Urothelium cell line (cell line): ENCODE measurements at regions not wholly inside any gene's neighbourhood (a gene's known extent, or its start where the extent isn't known, plus 50 kb on each side); places are given as distances from the start of the nearest gene placed in this dataset.

ENCODE experiments used
- DNase-seq: peaks from one replicate; pipeline ENCODE4 v3.0.0; 2011; ENCODE audit warnings: low spot score, mixed read lengths
- FAIRE-seq: peaks from 2 replicates; lab custom pipeline; 2011; peaks lifted over from hg19 to GRCh38; lab: Jason Lieb, UNC

DNA sequence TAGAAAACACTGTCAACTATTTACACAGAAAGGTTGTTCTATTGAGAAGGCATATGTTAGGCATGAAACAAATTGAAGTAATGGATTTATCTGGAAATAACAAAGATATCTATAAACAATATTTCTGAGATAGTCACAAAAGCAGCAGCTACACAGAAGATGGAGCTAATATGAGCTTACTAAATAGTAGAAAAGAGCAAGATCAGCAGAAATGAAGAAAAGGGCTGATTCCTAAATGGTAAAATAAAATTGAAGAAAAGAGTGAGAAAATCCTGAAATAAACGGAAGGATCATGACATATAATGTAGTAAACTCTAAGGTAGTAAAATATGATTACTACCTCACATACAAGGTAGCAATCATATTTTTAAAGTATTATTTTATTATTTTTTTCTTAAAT lies 1263.9 kb downstream of the FSCB start:
- no peak for FAIRE-seq
- DNase-seq: no peak

DNA sequence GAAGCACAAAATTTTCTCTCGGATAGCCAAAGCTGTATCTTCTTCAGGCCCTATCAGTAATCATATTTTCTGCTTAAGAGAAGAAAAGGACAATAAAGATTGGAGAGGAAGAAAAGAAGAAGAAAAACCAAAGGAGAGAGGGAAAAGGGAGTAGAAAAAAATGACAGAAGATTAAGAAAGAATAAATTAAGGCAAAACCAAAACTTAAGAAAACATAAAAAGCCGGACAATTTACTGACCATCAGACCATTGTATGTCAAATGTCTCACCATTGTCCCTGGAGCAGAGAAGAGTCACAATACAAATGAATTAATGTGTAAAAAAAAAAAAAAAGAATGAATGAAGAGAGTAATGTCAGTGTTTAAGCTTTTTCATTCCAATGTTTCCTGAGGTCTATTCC lies 1274.8 kb downstream of the FSCB start:
- DNase-seq (no peak), FAIRE-seq (no peak)

DNA sequence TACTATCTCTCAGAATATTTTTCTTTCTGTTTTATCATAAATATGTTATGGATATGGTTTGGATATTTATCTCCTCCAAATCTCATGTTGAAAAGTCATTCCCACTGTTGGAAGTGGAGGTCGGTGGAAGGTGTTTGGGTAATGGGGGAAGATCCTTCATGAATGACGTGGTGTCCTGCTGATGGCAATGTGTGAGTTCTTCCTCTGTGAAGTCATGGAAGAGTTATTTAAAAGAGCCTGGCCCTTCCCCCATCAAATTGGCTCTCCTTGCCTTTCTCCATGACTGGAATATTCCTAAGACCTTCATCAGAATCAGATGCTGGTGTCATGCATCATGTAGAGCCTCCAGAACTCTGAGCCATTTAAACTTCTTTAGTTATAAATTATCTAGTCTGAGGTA lies 1291.6 kb downstream of the FSCB start:
- no peak for FAIRE-seq
- no peak for DNase-seq

DNA sequence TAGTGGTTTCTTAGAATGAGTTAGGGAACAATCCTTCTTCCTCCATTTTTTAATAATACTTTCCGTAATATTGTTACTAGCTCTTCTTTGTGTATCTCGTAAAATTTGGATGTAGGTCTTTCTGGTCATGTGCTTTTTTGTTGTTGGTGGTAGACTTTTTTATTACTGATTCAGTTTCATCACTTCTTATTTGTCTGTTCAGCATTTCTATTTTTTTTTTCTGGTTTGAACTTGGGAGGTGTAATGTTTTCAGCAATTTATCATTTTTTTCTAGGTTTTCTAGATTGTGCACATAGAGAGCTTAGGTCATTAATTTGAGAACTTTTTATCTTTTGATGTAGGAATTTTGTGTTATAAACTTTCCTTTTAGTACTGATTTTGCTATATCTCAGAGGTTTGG lies 1299.9 kb downstream of the FSCB start:
- no peak for DNase-seq
- no peak for FAIRE-seq

DNA sequence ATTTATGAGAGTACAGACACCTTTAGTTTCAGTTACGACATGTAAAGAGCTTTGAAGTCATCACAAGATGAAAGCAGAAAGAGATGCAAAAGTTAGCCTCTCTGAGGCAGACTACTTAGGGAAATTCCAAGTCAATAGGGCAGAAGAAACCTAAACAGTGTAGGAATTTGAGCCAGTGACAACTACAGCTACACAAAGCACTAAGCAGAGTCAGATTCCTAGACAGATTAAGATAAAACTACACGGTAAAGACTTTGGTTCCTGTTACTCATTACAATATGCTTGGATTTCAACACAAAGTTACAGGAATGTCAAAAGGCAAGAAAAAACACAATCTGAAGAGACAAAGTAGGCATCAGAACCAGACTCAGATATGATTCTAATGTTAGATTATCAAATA lies 1302.3 kb downstream of the FSCB start:
- DNase-seq: no peak
- no peak for FAIRE-seq

DNA sequence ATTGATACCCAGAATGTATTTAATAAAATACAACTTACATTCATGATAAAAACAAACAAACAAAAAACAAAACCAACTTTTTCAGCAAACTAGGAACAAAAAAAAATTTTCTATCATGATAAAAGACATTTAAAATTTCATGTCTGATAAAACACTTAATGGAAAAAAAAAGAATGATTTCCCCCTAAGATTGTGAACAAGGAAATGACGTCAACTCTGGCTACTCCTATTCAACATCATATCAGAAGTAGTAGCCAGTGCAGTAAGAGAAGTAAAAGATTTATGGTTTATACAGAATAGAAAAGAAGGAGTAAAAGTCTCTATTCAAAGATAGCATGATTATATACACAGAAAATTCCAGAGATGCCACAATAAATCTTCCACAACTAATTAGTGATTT lies 1306.6 kb downstream of the FSCB start:
- DNase-seq (no peak), FAIRE-seq (no peak)

DNA sequence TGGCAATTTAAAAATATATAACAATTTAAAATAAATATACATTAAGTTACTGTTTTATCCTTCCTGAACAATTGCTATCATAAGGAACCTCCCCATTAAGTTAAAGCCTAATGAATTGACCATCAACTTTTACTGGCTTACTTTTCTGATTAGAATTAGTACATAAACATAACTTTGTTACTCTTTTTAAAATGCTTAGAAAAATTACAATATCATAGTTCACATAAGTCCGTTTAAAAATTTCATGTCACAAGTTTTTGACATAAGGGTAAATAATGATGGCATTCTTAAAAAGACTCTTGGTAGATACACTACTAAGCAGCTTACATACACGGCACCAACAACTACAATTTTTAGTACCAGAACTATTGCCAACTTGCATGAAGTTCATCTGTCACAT lies 1308.6 kb downstream of the FSCB start:
- FAIRE-seq (no peak), DNase-seq (no peak)

DNA sequence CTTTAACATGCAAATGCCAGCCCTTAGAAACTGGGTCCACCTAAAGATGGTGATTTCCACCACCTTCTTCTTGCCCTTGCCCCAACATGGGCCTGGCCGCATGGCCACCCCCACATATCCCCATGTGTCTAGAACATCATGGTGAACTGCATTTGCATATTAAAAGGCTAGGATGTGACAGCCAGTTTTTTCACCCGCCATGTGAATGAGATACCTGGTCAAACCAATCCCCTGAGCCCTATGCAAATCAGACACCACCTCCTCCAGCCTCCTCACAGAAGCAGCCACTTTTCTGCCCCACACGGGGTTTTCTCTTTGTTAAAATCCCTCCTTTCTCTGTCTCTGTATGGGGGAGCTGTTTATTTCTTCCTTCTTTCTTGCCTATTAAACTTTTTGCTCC lies 1322.5 kb downstream of the FSCB start:
- FAIRE-seq (no peak), DNase-seq (no peak)

DNA sequence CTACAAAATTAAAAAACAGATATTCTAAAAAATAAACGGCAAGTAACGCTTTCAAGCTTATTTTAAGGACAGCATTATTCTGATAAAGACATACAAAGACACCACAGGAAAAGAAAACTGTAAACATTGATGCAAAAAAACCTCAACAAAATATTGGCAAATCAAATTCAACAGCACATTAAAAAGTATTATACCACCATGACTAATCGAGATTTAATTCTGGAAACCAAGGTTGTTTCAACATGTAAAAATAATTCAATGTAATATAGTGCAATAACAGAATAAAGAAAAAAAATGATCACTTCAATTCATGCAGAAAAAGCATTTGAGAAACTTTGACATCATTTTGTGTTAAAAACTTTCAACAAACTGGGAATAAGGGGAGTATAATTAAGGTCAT lies 1323.2 kb downstream of the FSCB start:
- no peak for DNase-seq
- no peak for FAIRE-seq

DNA sequence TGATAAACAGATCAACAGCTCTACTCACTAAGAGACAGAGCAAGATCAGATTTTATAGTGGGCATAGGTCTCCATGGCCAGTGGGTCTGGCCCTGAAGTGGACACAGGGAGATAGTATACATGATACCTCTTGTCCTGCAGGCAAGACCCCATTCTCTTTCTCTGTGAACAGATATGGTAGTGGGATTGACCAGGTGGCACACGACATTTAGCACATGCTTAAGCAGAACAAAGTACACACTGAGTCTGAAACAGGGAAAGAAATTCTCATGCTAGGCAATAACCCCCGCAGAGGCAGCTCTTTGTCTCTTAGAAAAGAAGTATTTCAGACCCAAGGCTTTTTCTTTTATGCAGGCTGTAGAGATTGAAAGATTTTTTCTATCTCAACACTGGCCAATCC lies 1331.2 kb downstream of the FSCB start:
- DNase-seq (no peak), FAIRE-seq (no peak)

DNA sequence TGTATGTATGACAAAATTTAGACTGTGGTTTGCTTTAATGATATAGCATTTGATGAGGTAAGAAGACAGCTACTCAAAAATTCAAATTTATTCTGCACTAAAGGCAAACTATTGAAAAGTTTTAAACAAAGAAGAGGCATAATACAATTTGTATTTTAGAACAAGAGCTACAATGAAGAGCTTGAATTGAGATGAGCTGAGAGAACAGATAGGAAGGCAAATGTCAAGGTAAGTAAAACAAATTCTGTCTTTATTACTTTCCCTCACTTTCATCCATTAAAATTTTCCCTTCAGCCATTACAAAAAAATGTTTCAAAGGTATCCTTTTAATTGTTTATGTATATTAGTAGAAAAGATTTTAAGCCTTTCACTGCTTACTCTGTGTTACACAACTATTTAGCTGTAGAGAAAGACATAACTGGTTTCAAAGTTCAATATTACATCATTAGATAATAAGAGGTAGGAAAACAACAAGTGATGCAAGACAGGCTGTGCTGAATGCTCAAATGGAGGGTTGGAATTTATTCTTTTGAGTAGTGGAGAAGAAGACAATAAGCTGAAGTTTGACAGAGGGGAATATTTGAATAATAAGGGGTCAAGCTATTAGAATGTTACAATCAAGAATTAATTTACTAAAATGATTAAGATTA lies 1334.1 kb downstream of the FSCB start:
- DNase-seq (no peak), FAIRE-seq (no peak)

DNA sequence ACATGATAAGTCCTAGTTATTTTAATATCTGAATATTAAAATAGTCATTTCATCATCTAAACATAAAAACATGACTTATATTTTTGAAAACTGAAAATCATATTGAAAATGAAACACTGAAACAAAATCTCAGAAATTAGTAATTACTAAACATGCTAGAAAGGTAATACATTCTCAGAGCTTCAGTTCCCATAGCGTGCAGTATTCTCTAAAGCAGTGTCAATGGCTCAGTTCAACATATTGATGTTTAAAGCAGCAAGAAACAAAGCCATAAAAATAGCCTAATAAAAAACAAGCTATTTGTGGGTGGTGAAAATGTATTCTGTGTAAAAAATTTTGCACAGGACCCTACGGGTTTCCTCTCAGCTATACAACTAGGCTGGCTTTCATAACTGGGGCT lies 1337.4 kb downstream of the FSCB start:
- no peak for FAIRE-seq
- DNase-seq: no peak

DNA sequence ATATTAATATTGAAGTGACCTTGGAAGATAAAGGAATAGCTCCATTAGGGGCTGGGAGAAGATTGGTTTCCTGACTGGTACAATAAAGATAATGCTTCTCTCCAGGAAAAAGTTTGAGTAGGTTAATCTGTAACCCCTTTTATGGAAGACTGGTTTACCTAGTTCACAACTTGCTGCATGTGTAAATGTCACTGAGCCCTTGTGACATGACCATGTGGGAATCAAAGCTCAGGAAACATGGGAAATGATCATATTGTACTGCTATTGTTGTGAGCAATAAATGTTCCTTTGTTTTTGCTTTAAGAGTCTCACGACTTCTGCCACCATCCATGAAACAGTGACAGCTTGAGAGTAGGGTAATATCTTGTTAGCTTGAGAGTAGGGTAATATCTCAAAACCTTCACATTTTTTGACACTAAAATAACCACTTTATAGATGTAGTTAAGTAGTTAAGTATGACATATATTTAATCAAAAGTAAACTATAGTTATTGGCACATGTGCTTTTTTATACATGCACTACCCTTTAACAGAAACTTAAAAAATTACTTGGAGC lies 1338.6 kb downstream of the FSCB start:
- FAIRE-seq: no peak
- no peak for DNase-seq

DNA sequence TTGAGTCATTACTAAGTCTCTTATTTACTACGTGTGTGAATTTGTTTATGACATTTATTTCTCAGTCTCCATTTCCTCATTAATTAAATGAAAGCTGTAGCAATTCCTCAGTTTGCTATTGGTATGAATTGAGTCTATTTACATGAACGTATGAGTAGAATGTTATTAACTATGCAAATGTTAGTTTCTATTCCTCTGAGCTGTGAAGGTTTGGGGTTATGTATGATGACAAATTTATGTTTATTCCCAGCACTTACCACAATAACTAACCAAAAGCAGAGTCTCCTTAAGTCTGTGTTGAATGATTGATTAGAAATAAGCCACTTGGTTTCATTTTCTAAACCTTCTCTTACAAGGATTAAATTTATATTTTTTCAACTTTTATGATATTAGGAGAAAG lies 1340.9 kb downstream of the FSCB start:
- DNase-seq (no peak), FAIRE-seq (no peak)

DNA sequence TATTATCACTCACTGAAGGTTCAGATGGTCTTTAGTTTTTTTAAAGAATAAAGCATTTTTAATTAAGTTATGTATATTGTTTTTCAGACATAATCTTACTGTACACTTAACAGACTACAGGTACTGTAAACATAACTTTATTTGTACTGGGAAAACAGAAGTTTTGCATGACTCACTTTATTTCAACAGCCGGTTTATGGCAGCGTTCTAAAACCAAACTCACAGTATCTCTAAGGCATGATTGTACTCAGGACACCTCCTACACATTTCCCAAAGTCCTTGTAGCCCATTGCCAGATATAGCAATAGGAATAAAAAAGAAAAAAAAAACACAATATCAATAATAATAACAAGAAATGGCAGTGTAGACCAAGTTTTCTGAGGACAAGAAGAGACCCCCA lies 1341.4 kb downstream of the FSCB start:
- FAIRE-seq: no peak
- DNase-seq: no peak

DNA sequence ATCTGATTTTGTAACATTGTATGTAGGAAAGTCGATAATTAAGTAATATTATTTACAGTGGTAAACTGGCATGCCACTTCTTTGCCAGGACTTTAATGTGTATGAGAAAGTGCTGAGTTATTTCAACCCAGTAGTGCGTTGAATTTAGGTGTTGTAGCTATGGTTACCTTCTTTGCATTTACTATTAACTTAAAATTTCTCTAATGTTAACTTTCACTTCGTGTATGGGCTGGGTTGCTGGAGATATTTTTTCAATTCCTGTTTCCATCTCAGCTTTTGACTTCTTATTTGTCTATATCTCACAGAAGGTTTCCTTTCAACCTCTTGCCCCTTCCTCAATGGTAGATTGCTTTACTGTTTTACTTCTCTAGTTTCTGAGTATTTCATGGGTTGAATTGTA lies 1345.6 kb downstream of the FSCB start:
- no peak for DNase-seq
- no peak for FAIRE-seq

DNA sequence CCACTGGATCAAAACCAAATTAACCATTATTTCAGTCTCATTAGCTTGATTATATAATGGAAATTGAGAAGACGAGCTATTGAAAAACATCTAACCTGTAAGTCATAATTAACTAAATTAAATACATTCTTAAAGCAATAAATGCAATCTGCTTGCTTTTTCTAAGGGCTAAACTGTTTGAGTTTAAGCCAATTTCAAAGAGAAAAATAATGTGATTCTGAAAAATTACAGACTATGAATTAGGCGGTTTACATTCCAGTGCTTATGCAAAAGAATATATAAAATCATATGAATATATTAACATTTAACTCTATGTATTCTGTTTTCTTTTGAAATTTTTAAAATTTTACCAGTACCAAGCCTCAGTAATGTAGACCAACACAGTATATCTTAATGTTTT lies 1349.4 kb downstream of the FSCB start:
- FAIRE-seq (no peak), DNase-seq (no peak)

DNA sequence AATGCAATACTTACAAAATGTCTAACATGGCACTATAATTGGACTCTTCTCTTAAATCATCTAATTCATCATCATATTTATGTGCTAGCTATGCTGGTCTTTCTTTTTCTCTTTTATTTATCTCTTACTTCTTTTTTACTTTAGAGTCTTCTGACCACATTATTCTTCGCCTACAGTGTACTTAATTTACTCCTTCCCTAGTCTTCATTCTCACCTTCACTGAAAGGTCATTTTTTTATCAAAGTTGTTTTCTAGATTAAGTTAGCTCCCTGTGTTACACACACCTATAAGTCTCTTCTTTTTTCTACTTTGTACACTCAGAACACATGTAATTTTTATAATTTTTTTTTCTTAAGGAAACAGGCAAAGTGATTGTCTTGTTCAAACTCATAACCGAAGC lies 1351.2 kb downstream of the FSCB start:
- FAIRE-seq (no peak), DNase-seq (no peak)

DNA sequence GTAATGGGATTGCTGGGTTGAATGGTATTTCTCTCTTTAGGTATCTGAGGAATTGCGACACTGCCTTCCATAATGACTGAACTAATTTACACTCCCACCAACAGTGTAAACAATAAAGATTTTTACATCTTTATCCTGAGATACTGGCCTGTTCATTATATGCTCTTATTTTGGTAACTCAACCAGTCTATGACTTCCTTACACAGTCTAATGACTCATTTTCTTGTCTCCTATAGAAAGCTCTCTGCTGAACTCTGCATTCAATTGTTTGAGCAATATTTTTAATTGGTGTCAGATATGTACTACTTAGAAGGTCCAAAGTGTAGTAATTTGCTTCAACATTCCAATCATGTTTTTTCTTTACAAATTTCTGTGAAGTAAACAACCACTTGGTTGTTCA lies 1351.8 kb downstream of the FSCB start:
- FAIRE-seq: no peak

DNA sequence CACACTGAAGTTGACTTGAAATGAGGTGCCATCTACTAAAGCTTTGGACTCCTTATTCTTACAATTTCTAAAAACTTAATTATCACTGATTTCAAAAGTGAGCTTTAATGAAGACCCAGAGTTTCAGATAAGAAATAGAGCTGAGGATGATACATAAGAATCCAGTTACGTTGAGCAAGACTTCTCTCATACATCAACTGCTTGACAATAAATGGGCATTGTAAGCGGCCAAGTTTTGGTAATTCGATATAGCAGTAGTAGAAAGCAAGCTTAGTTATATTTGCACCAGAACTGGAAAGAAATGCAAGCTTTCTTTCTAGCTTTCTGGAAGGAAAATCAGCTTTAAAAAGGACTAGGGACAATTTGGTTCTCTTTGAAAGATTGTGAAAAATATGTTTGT lies 1359.6 kb downstream of the FSCB start:
- FAIRE-seq (no peak), DNase-seq (no peak)

More for the DNA sequence above, 1351.8 kb downstream of the FSCB start:
- DNase-seq: no peak

DNA sequence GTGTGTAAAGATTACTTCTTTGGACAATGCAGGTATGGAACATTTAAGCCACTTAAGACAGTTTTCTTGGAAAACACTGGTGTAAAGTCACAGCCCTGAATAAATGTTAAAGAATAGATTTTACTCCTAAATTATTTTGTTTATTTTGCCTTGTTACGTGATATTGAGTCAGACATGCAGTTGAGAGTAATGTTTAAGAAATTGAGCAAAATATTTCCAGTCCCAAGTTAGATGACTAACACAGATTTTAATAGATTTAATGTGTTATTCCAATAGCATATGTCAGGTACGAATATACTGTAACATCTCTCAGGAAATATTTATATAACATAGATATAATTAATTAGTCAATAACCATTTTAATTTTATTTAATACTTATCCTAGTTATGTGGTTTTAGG lies 1361.7 kb downstream of the FSCB start:
- DNase-seq (no peak), FAIRE-seq (no peak)

DNA sequence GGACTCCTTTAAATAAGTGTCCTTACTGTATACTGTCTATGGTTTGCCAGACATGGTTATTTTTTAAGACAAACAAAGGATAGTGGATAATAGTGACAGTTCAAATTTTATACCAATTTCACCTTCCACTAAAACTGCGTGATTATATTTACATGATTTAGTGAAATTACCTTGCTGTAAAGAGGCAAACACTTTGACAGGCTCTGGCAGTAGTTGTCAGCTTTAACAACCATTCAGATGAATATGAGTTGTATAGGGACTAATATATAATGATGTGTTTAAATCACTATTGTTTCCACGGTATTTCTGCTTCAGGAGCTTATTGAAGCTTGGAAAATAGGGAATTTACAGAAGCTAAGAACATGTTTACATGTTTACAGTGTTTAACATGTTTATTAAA lies 1364.0 kb downstream of the FSCB start:
- DNase-seq (no peak), FAIRE-seq (no peak)

DNA sequence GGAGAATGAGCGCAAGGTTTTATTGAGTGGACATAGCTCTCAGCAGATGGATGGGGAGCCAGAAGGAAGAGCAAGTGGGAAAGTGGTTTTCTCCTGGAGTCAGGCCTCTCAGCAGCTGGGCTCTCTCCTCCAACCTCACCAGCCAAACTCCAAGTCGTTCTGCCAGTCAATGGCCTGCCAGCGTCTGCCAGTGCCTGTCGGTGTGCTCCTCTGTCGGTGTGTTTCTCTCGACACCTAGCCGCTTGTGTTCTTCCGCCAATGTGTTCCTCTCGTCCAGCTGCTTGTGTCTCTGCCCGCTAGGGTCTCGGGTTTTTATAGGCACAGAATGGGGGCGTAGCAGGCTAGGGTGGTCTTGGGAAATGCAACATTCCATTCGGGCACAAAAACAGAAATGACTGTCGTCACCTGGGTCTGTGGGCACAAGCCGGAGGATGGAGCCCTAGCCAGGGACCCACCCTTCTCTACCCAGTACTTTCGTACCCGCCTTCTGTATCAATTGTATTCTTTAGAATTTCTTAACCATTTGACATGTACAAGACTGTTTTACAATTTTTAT lies 1365.4 kb downstream of the FSCB start:
- no peak for FAIRE-seq
- no peak for DNase-seq
